OCI-LY3 (cell line): ENCODE measurements at regions not wholly inside any gene's neighbourhood (a gene's known extent, or its start where the extent isn't known, plus 50 kb on each side); places are given as distances from the start of the nearest gene placed in this dataset.

Experiments
- CTCF ChIP-seq: fragments of 200-600, 300-600 bp; sonication (generic); IDR thresholded peaks from 2 replicates; pipeline ENCODE4 v1.5.1; 2014; ENCODE audit warnings: antibody characterized with exemption, low read length, low read depth
- EZH2phosphoT487 ChIP-seq: fragments of 200-600 bp; shearing (Covaris generic); IDR thresholded peaks from 2 replicates; pipeline ENCODE4 v1.6.1; 2018; ENCODE audit warnings: antibody characterized with exemption, mixed run types, low read depth

- TF ChIP-seq CTCF, result no peak
- TF ChIP-seq EZH2phosphoT487, result no peak
Observed at GRCh38 chr18:38792731-38793130, 1227.1 kb upstream of the CELF4 start.
